ENCODE measurements at regions not wholly inside any gene's neighbourhood (a gene's known extent, or its start where the extent isn't known, plus 50 kb on each side); places are given as distances from the start of the nearest gene placed in this dataset.
"Not testable (repeated sequence)": the region's sequence is repeated elsewhere in the genome, so short reads cannot be mapped to it uniquely, and the experiment has no call there.

DNA sequence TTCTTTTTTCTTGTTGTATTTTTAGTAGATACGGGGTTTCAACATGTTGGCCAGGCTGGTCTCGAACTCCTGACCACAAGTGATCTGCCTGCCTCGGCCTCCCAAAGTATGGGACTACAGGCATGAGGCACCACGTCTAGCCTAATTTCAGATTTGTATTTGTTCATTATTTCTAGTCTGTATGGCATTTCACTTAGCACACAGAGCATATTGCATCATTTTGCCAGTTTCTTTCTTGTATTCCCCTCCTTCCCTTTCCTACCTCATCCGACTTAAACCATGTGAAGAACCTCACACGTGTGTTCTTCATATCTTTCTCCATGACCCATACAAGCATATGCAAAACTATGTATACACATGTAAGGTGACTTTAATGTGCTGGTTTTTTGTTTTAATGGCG is 470.0 kb downstream of the CBLN4 start:
- DNase-seq: no peak

DNA sequence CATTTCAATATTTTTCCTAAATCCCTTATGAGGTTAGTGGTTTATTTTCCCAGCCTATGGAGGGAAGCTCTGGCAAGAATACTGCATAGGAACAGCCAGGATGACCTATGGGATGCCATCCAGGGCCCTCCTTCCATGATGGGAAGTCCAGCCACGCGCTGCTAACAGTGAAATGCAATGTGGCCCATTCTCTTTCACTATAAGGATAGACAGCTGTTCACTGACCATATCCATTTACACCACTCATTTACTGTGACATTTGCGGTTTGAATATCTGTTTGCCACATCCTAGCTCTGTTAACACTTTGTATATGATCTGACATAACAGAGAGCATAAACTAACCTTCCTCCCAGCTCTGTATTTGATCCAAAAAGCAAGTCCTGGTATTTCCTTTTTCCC is 471.7 kb downstream of the CBLN4 start:
- no peak for DNase-seq

DNA sequence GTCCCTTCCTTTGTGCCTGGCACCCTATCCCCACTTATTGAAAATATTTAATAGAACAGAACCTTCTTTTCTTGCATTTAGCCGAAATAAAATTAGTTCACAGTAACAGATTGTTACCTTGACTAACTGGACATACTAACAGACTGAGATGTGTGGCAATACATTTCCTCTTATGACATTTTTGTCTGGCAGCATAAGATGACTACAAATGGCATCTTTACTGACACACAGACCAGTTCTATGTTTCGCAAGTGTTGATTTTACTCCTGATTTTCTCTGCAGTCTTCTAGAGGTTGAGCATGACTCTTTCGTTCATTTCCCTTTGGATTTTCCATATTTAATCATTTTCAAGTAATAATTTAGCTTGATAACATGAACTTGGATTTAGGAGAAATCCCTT is 474.6 kb downstream of the CBLN4 start:
- DNase-seq: no peak

DNA sequence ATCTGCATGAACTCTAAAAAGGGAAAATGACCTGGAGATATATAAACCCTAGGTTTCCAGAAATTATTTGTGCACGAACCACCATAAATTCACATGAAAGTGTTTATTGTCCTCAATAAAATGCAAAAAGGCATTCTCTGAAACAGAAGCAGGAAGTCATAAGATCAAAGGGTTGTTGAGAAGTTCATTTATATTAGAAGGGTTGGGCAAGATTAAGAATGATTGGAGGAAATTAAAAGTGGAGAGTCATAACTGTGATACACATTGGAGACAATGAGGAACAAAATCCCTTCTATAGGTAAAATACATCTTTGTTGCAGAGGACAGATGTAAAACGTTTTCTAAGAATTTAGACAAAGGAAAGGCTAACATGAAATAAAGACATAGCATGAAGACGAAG is 476.8 kb downstream of the CBLN4 start:
- DNase-seq: no peak

DNA sequence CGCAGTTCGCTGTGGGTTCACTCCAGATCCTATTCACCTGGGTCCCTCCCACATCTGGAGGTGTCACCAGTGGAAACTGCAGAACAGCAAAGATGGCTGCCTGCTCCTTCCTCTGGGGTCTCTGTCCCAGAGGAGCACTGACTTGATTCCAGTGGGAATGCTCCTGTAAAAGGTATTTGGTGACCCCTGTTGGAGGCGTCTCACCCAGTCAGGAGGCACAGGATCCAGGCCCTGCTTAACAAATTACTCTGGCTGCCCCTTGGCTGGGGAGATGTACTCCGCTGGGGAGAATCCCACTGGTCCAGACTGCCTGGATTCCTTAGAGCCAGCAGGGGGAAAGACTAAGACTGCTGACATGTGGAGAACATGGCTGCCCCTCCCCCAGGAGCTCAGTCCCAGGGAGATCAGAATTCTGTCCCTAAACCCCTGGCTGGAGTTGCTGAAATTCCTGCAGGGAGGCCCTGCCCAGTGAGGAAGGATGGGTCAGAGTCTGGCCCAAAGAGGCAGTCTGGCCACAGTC is 483.0 kb downstream of the CBLN4 start:
- no peak for DNase-seq

DNA sequence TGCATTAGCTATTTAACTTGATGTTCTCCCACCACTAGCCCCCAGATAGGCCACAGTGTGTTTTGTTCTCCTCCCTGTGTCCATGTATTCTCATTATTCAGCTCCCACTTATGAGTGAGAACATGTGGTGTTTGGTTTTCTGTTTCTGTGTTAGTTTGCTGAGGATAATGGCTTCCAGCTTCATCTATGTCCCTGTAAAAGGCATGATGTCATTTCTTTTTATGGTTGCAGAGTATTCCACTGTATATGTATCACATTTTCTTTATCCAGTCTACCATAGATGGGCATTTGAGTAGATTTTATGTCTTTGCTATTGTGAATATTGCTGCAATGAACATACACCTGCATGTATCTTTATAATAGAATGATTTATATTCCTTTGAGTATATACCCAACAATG is 487.7 kb downstream of the CBLN4 start:
- not testable (repeated sequence) for DNase-seq

DNA sequence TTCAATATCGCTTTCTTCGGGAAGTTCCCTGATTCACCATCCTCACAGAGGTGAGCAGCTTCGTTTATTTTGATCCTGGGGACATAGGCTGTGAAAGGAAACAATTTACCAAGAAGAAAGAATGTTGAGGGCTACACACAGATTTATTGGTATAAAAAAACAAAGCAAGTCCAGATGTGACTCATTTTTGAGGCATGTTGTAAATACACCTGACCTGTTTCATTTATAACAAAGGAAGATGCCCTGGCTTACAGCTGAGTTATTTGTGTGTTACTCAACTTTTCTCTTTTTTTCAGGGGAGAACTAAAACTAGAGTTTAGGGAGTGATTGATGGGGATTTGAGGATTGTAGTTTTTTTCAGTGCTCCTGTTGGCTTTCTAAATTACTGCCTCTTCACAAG is 489.5 kb downstream of the CBLN4 start:
- no peak for DNase-seq

DNA sequence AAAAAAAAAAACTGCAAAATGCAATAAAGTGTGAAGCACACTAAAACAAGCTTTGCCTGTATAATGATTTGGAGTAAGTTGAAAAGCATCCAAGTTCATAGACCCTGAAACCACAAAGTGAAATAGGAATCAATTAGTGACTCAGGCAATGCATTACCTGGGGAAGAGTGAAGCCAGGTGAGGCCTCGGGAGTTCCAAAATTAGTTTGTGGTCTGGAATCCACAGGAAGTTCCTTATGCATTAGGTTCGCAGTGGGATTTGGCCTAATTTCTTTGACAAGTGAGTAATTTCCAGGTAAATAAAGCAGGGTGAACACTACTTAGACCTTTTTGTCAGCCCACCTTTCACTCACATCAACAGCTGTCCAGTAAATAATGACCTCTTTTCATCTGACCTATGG is 490.8 kb downstream of the CBLN4 start:
- DNase-seq: no peak

DNA sequence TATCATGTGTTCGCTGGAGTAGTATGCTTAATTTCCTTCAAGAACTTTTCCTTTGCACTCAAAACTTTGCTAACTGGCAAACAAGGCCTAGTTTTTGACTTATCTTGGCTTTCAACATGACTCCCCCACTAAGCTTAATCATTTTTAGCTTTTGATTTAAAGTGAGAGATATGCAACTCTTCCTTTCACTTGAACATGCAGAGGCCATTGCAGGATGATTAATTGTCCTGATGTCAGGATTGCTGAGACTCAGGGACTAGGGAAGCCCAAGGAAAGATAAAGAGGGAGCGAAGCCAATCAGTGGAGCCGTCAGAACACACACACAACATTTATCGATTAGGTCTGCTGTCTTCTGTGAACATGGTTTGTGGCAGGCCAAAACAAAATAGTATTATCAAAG is 491.4 kb downstream of the CBLN4 start:
- DNase-seq: no peak

DNA sequence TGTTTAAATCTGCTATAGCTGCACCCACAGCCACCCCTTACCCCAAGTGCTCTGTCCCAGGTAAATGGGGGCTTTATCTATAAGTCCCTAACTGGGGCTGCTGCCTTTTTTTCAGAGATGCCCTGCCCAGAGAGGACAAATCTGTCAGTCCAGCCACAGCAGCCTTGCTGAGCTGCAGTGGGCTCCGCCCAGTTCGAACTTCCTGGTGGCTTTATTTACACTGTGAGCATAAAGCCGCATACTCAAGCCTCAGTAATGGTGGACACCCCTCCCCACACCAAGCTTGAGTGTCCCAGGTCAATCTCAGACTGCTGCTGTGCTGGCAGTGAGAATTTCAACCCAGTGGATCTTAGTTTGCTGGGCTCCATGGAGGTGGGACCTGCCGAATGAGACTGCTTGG is 505.2 kb downstream of the CBLN4 start:
- no peak for DNase-seq

DNA sequence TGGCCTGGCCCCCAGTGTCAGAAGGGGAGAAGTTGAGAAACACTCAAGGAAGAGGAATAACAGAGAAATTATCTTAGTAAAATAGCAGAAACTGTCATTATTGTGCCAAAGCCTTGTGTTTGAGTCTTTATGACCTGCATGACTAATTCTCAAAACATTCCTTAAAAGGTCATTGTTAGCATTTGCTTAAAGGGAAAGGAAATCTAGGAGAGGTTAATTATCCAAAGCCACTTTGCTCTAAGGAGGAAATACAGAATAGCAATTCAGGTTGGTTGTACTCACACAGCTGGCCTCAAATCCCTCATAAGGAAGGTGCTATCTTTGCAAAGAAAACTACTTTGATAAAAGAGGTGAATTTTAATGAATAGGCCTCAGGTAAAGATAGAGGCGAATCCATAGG is 516.7 kb downstream of the CBLN4 start:
- DNase-seq: no peak

DNA sequence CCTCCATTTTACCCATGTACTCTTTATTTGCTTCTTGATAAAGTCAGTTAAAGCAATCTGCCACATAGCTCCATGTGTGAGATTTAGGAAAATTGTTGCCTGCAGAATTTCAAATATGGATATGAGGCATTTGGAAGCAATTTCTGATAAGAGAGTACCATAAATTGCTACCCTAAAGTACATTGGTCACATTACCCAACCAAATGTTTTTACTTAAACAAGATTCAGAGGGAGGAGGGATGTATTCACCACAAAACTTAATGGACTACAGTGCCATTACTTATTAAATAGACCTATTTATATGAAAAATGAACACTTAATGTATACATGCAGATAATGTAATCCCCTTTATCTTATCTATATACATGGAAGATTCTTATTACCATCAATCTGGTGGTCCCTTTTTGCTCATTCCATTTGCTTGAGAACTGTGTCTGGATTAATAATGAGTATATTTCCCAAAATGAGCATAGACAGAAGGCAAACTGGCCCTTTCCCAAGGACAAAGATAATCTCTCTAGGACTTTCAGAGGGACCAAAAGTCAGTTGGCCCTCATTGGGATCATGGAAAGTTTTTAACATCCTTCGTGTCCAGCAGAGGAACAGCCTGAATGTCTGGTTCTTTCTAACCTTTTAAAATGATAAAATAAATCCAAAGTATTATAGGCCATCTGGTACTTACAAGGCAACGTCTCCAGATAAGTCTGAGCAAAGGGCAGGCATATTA is 526.4 kb downstream of the CBLN4 start:
- DNase-seq: no peak

DNA sequence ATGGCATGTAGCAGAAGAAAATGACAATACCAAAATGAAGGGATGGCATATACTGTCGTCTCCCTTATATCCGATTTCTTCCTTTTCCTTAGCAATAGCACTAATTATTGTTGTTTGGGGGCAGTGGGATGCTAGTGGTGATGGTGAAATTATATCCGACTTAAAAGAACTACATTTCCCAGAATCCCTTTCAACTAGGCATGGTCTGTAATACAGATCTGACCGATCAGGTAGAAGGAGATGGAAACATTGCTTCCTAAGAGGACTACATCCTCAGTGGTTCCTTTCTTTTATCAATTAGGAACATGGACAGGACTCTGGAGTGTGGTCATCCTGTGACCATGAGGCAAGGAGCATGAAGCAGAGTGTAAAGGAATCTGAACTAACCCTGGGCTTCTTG is 532.6 kb downstream of the CBLN4 start:
- no peak for DNase-seq

DNA sequence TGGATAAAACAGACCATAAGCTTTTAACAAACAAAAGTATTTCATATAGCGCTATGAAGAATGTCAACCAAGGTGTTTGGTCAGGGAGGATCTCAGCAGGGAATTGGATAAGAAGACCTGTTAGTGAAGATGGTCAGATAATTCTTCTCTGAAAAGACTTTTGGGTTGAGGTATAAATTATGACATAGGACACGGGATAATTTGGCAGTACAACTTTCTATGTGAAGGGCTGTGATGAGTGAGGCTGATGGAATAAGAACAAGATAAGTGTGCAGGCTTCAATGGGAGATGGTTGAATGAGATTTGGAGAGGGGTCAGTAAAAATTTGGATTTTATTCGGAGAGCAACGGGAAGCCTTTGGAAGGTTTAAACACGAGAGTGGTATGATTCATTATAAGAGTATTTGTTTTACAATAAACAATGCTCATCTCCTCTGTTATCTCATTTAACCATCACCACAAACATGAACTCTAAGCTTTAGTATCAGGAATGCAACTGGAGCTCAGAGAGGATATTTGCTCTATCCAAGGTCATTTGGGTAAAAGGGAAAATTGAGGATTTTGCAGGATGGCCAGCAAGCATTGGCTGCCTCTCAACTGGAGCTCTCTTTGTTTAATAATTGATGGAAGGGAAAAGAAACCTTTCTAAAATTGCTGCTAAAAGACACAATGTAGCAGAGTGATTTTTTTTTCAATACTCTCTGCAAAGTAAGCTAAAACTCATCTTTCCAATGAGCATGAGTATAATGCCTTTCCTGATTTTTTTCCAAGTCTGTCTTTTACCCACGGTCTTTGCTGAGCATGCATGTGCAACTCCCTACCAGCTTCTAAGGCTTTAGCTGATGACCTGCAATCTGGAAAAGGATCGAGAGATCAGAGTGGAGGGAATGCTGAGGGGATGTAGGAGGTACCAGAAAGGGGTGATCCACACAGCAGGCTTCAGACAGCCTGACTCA is 534.0 kb downstream of the CBLN4 start:
- DNase-seq: no peak

DNA sequence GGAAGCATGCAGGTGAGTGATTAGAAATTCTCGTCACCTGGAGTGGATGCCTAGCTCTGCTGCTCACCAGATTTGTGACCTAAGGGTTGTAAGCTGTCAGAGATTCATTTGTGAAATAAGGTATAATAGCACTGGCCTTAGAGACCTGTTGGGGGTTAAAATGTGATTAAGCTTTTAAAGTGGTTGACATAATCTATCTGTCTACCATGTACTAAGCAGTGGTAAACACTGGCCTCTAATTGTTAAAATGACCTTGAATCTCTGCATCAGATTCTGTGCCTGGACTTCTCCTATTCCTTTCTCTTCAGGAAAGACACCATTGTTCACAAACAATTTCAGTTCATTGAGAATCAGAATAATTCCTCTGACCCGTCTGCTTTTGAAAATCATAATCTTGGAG is 536.2 kb downstream of the CBLN4 start:
- DNase-seq: no peak

DNA sequence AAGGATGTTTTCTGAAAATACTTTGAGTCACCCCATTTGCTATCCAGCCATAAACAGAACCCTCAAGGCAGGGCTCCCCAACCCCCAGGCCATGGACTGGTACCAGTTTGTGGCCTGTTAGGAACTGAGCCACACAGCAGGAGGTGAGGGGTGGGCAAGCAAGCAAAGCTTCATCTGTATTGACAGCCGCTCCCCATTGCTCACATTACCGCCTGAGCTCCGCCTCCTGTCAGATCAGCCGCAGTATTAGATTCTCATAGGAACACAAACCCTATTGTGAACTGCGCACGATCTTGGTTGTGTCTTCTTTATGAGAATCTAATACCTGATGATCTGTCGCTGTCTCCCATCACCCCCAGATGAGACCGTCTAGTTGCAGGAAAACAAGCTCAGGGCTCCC is 543.8 kb downstream of the CBLN4 start:
- no peak for DNase-seq

DNA sequence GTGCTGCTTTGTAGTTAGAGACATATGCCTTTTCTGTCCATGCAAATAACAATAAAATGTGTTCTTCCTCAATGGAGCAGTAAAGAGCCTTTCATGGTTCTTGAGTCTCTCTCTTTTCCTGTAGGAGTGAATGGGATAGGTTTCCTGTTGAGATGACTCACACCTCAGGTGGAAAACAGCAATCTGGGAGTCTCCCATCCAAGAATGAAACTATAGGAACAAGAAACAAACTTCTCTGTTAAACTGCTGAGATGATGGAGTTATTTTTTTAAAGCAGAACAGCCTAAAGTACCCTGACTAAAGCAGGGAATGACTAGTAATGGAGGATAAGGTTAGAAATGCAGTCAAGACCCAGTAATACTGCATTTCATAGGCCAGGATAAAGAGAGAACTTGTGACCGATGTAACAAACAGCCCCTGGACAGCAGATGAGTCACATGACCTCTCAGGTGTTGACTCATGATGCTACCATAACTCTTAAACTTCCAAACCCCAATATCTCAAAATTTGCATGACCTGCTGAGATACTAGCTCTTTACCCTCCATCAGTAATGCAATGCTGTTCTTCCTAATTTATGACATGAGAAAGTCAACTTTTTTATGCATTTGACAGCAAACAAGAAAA is 548.9 kb downstream of the CBLN4 start:
- no peak for DNase-seq

DNA sequence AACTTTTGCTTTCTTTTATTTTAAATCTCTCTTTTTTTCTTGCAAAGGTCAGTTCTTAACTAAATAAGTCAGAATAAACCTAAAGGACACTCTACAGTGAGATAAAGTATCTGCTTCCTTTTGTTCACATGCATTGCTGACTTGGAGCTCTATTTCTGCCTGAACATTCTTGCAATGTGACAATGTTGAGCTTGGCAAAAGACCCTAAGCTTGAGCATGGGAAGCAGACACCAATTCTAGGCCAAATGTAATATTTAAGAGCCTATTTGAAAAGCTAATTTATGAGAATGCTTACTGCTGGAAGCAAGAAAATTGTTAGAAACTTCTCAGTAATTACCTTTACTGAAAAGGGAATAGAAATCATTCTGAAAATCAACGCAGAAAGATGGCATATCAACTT is 556.2 kb downstream of the CBLN4 start:
- no peak for DNase-seq

DNA sequence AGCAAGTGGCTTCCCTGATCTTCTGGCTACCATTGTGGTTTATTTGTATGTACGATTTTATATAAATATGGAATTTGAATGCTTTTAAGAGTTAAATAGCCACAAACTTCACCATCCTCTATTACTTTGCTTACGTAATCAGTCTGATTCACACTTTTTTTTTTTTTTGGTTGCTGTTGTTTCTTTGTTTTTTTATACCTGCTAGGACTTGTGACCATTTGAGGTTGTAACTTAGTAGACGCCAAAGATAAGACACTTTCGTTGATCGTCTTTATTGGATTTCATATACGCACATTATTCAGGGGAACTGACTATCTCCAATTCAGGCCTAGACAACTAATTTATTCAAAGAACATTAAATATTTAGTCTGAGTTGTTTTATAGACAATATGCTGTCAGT is 559.0 kb downstream of the CBLN4 start:
- DNase-seq: no peak

DNA sequence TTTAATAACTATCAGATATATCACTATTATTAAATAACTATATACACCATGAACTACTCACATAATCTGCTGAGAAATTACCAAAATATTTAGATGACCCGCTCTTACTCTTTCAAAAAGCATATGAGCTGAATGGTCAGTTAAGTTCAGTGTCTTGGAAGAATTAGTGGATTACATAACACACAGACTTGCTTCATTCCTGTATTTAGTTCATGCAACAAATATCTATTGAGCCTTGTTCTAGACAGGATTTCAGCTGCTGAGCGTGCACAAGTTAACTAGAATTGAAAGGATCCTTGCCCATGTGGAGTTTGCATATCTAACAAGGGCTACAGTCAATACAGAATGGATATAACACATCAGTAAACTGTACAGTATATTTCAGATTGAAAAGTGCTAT is 566.2 kb downstream of the CBLN4 start:
- no peak for DNase-seq

DNA sequence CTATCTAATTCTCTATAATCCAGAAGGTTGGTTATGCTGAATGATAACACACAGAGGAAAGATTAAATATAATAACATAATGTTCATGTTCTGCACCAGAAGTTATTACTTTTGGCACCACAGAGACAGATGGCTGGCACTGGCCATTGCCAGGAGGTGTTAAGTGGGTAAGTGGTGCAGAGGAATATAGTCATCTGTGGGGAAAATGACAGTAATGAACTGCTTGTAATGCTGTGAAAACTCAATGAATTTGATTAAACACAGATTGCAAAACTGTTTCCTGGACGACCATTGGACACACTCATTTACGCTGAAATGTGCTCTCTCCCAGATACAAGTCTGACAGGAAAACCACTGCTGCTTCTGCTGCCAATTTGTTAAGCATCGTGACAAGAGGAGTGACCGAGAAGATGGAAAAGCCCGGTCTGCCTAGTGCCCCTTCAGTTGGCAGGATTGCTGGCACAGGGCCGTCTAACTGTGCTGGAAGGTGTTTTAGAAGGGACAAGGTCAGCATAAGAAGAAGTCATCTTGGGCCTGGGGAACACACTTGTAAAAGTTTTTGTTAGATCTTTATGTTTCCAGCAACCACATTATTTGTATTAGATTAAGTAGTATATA is 567.4 kb downstream of the CBLN4 start:
- peak in 11 of 58 donors; percentile 1 to 52 (median 24) for DNase-seq

DNA sequence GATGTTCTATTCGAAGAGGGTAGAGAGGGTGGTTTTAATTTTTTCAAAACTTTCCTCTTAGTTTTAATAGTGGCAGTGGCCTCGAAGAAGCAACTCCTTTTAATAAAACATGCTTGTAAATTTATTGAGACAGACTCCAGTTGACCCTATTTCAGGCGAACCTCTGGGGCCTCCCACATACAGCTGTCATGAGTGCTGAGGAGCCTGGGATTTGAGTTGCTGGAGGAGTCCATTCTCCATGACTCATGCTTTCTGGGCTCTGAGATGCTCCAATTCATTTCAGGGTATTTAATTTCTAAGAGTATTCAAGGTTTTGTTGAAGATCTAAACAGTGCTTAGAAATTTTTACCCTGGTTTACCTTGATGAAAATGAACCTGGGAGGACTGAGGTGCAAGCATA is 580.4 kb downstream of the CBLN4 start:
- peak in 2 of 58 donors; percentile 3 to 17 for DNase-seq

All from anterior cingulate cortex (tissue), 58 donors.